ENCODE measurements at regions not wholly inside any gene's neighbourhood (a gene's known extent, or its start where the extent isn't known, plus 50 kb on each side); places are given as distances from the start of the nearest gene placed in this dataset.
"Not testable (repeated sequence)": the region's sequence is repeated elsewhere in the genome, so short reads cannot be mapped to it uniquely, and the experiment has no call there.

DNA sequence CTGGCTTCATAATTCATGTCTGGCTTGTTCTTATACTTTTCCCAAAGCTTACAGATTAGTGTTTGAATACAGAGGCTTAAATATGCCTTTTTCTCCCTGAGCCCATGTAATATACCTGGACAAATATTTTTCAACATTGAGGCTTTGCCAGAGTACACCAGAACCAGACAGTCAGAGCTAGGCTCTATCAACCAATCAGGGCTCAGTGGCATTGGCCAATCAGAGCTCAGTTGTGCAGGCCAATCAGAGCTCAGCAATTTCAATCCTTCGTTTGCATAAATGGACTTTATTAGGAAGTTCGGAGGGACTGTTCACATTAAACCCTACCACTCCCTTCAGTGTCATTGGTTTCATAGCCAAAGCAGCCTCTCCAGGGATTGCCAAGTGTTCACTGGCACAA lies 51.2 kb upstream of the TMSB15B start:
- no peak for DNase-seq

DNA sequence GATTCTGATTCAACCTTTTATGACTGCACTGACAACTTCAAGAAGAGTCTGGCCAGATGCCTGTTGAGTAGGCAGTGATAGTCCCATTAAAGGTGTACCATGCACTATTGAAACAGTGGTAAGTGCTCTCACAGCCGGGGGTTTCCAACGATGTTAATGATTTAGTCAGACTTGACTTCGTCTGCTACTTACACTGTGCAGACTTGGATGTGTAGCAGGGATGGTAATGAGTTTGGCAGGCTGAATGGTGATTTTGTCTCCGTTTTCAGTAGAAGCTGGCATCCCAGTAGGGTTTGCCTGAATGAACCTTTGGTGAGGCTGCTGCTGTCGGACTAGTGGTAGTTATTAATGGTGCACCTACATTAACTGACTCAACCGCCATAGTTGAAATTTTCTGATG lies 52.0 kb upstream of the TMSB15B start:
- DNase-seq: no peak

DNA sequence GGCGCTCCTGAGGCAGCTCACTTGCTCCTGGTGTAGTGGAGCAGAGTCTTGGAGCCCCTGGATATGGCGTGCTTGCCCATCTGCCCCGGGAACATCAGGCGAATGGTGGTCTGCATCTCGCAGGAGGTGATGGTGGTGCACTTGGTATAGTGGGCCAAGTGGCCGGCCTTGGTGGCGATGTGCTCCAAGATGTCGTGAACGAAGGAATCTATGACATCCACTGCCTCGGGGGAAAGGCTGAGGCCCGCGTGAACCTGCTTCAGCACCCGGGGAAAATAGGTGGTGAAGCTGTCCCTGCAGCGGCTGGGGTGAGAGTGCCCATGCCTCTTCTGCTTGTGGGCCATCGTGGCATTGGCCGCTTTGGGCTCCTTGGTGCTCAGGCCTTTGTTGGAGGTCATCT lies 58.1 kb upstream of the TMSB15B start:
- DNase-seq: no peak

DNA sequence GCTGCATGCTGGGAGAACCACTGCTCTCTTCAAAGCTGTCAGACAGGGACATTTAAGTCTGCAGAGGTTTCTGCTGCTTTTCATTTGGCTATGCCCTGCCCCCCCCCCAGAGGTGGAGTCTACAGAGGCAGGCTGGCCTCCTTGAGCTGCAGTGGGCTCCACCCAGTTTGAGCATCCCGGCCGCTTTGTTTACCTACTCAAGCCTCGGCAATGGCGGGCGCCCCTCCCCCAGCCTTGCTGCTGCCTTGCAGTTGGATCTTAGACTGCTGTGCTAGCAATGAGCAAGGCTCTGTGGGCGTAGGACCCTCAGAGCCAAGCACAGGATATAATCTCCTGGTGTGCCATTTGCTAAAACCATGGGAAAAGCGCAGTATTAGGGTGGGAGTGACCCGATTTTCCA lies 59.8 kb upstream of the TMSB15B start:
- not testable (repeated sequence) for DNase-seq

DNA sequence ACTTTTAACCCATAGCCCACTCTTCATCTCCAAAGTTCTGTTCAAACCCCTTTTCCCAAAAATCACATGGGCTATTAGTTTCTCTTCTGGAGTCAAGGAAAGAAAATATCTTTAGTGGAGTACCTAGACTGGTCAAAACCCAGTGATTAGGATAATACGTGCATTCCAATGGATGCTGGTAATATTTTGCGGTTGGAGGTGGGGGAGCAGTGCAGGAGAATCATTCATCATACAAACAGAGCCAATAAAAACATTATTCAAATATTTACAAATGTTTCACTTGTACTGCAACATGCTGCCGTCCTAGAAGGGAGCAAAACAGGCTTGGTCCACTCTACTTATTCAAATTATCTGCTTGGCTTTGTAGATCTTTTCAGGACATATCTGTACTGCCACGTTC lies 57.2 kb upstream of the RAB9B start:
- no peak for DNase-seq

DNA sequence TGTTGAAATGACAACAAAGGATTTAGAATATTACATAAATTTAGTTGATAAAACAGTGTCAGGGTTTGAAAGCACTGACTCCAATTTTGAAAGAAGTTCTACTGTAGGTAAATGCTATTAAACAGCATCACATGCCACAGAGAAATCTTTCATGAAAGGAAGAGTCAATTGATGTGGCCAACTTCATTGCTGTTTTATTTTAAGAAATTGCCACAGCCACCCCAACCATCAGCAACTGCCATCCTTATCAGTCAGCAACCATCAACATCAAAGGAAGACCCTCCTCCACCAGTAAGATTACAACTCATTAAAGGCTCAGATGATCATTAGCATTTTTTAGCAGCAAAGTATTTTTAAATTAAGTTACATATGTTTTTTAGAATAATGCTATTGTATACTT lies 54.6 kb upstream of the RAB9B start:
- DNase-seq: no peak

DNA sequence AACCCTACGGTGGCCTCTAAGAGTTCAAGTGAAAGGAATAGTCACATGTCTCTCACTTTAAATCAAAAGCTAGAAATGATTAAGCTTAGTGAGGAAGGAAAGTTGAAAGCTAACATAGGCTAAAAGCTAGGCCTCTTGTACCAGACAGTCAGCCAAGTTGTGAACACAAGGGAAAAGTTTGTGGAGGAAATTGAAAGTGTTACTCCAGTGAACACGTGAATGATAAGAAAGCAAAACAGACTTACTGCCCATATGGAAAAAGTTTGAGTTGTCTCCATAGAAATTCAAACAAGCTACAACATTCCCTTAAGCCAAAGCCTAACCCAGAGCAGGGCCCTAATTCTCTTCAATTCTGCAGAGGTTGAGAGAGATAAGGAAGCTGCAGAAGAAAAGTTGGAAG lies 51.5 kb upstream of the RAB9B start:
- DNase-seq: peak; percentile 21

DNA sequence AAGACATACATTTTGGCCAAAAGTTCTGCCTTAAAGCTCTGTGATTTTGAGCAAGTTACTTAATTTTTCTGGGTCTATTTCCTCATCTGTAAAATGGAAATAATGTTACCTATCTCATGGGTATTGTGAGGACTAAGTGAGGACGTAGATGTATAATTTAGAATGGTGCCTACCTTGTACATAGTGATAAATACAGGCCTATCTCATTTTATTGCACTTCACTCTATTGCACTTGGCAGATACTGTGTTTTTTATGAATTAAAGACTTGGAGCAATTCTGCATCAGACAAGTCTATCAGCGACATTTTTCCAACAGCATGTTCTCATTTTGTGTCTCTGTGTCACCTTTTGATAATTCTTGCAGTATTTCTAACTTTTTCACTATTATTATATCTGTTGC lies 50.9 kb upstream of the RAB9B start:
- no peak for DNase-seq
